K562 (cell line): ENCODE measurements at regions not wholly inside any gene's neighbourhood (a gene's known extent, or its start where the extent isn't known, plus 50 kb on each side); places are given as distances from the start of the nearest gene placed in this dataset.

Experiments
- CHCHD3 ChIP-seq: fragments of 250-450 bp; sonication (Bioruptor Pico); IDR thresholded peaks from 2 replicates; pipeline ENCODE4 v2.1.2; 2022; ENCODE audit warnings: mild to moderate bottlenecking
- CLOCK ChIP-seq: fragments of 250-450 bp; sonication (Bioruptor Pico); IDR thresholded peaks from 2 replicates; pipeline ENCODE4 v1.4.0; 2020; ENCODE audit warnings: mild to moderate bottlenecking, moderate library complexity, borderline replicate concordance
- E2F8 ChIP-seq: fragments of 450-650 bp; IDR thresholded peaks from 2 replicates; pipeline ENCODE4 v1.7.1; 2018; ENCODE audit warnings: mild to moderate bottlenecking, low read depth; ENCODE audit not compliant: partially characterized antibody
- EGR1 ChIP-seq: fragments of 450-650 bp; conservative IDR thresholded peaks from 2 replicates; pipeline ENCODE4 v1.6.1; 2017; ENCODE audit warnings: mild to moderate bottlenecking
- ETV6 ChIP-seq, 3 experiments: fragments of 150-350 bp in 1 of 3; sonication (generic) in 1 of 3; formaldehyde crosslinking in 1 of 3; IDR thresholded peaks; 2 replicates each; pipeline versions ENCODE4 v1.6.1 to v1.8.0; 2014 to 2022; ENCODE audit warnings: borderline replicate concordance in 2 of 3, low read depth in 2 of 3, antibody characterized with exemption in 1 of 3, low read length in 1 of 3, mild to moderate bottlenecking in 1 of 3, missing genetic modification reagents in 1 of 3
- GABPB2 ChIP-seq: fragments of 250-450 bp; sonication (Bioruptor Pico); conservative IDR thresholded peaks from 2 replicates; pipeline ENCODE4 v1.5.1; 2021; ENCODE audit warnings: mild to moderate bottlenecking
- HNRNPL ChIP-seq: fragments of 200-400 bp; formaldehyde crosslinking; IDR thresholded peaks from 2 replicates; pipeline ENCODE4 v1.6.1; 2017; ENCODE audit warnings: low read depth, mild to moderate bottlenecking, low read length
- RCOR1 ChIP-seq, 2 experiments: IDR thresholded peaks; 2 replicates each; pipeline ENCODE4 v1.6.1; 2012; ENCODE audit warnings: low read depth in 2 of 2, low read length in 2 of 2, borderline replicate concordance in 1 of 2, improper control_type of control experiment in 1 of 2
- ZBTB12 ChIP-seq: fragments of 250-450 bp; sonication (Bioruptor Pico); IDR thresholded peaks from 2 replicates; pipeline ENCODE4 v1.4.0; 2020
- ZBTB49 ChIP-seq: sonication (generic); formaldehyde crosslinking; IDR thresholded peaks from 2 replicates; pipeline ENCODE4 v1.8.0; 2022; ENCODE audit warnings: missing genetic modification reagents, mild to moderate bottlenecking, borderline replicate concordance
- ZBTB5 ChIP-seq: fragments of 450-650 bp; IDR thresholded peaks from 2 replicates; pipeline ENCODE4 v1.6.1; 2017; ENCODE audit warnings: antibody characterized with exemption
- ZNF561 ChIP-seq: fragments of 450-650 bp; formaldehyde crosslinking; conservative IDR thresholded peaks from 2 replicates; pipeline ENCODE4 v1.4.0; 2020; ENCODE audit warnings: mild to moderate bottlenecking, moderate library complexity
- ZNF584 ChIP-seq: fragments of 200-800 bp; sonication (Bioruptor generic); IDR thresholded peaks from 2 replicates; pipeline ENCODE4 v1.6.1; 2016; ENCODE audit warnings: low read depth, mild to moderate bottlenecking, missing genetic modification characterization, missing compliant biosample characterization

GRCh38 chr20:53750827-53751619 lies 157.4 kb upstream of the ZNF217 start (continued):
- TF ChIP-seq E2F8 (no peak), ZBTB5 (no peak), CLOCK (CRISPR knock-in tag) (no peak), GABPB2 (CRISPR knock-in tag) (no peak), CHCHD3 (CRISPR knock-in tag) (no peak), ZBTB49 (CRISPR knock-in tag) (no peak), ZNF584 (peak; percentile 73; the same call in 1 of the 2 replicates), ETV6 (IDR thresholded peaks at IDR 0.05; ENCODE audit: borderline replicate concordance in 1 of 2, low read depth in 2 of 2, low read length in 1 of 2) (no peak), ETV6 (CRISPR knock-in tag; IDR thresholded peaks at IDR 0.05; ENCODE audit: borderline replicate concordance) (no peak), EGR1 (no peak), ZBTB12 (CRISPR knock-in tag) (no peak), RCOR1 (IDR thresholded peaks at IDR 0.05; ENCODE audit: borderline replicate concordance in 1 of 2, low read depth in 2 of 2, low read length in 2 of 2) (peak in 1 of 2 experiments; percentile 49; a peak in 1 of 4 replicates), HNRNPL (no peak), ZNF561 (CRISPR knock-in tag) (no peak)
